ENCODE measurements at regions not wholly inside any gene's neighbourhood (a gene's known extent, or its start where the extent isn't known, plus 50 kb on each side); places are given as distances from the start of the nearest gene placed in this dataset.

DNA sequence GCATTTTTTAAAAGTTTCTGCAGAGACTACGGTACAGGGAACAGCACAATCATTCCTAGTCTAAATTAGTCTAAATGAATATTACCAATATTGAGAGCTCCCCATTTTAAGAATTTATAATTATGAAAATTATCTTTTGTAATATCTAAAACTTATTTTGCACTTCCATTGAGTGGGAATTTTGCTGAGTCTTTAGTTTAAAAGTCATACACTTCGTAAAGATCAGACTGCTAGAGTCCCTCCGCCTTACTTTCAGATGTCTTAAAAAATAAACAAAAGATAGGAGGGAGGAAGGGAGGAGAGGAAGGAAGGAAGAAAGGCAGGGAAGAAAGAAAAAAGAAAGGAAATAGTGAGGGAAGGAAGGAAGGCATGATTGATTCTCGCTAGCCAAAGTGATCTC lies 278.2 kb upstream of the PRDM1 start:
- no peaks in the 10 kb centered on the region for H3K36me3 Mint-ChIP-seq (ENCODE audit: low read depth)
- H2AFZ ChIP-seq: no peak overlapping the region
- TF ChIP-seq NANOG (IDR thresholded peaks at IDR 0.05; ENCODE audit: borderline replicate concordance) (no peak), ZNF331 (CRISPR knock-in tag; IDR thresholded peaks at IDR 0.05; ENCODE audit: low read depth) (no peak), EZH2 (IDR thresholded peaks at IDR 0.05; ENCODE audit: low read depth, unreplicated experiment) (no peak), POLR2AphosphoS5 (IDR thresholded peaks at IDR 0.05; ENCODE audit: low read depth) (no peak), STAT1 (IDR thresholded peaks at IDR 0.05; ENCODE audit: unreplicated experiment) (no peak), ZNF114 (CRISPR knock-in tag; IDR thresholded peaks at IDR 0.05) (no peak), CREB1 (CRISPR knock-in tag; IDR thresholded peaks at IDR 0.05; ENCODE audit: low read depth) (no peak), JUNB (IDR thresholded peaks at IDR 0.05; ENCODE audit: unreplicated experiment) (no peak), EZH2phosphoT487 (IDR thresholded peaks at IDR 0.05; ENCODE audit: unreplicated experiment) (no peak)
- TF ChIP-seq, protein P1, sequence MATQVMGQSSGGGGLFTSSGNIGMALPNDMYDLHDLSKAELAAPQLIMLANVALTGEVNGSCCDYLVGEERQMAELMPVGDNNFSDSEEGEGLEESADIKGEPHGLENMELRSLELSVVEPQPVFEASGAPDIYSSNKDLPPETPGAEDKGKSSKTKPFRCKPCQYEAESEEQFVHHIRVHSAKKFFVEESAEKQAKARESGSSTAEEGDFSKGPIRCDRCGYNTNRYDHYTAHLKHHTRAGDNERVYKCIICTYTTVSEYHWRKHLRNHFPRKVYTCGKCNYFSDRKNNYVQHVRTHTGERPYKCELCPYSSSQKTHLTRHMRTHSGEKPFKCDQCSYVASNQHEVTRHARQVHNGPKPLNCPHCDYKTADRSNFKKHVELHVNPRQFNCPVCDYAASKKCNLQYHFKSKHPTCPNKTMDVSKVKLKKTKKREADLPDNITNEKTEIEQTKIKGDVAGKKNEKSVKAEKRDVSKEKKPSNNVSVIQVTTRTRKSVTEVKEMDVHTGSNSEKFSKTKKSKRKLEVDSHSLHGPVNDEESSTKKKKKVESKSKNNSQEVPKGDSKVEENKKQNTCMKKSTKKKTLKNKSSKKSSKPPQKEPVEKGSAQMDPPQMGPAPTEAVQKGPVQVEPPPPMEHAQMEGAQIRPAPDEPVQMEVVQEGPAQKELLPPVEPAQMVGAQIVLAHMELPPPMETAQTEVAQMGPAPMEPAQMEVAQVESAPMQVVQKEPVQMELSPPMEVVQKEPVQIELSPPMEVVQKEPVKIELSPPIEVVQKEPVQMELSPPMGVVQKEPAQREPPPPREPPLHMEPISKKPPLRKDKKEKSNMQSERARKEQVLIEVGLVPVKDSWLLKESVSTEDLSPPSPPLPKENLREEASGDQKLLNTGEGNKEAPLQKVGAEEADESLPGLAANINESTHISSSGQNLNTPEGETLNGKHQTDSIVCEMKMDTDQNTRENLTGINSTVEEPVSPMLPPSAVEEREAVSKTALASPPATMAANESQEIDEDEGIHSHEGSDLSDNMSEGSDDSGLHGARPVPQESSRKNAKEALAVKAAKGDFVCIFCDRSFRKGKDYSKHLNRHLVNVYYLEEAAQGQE (IDR thresholded peaks at IDR 0.05; ENCODE audit: unreplicated experiment): no peak
- TF ChIP-seq, protein P2, sequence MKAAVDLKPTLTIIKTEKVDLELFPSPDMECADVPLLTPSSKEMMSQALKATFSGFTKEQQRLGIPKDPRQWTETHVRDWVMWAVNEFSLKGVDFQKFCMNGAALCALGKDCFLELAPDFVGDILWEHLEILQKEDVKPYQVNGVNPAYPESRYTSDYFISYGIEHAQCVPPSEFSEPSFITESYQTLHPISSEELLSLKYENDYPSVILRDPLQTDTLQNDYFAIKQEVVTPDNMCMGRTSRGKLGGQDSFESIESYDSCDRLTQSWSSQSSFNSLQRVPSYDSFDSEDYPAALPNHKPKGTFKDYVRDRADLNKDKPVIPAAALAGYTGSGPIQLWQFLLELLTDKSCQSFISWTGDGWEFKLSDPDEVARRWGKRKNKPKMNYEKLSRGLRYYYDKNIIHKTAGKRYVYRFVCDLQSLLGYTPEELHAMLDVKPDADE (IDR thresholded peaks at IDR 0.05): no peak
- TF ChIP-seq, protein P3, sequence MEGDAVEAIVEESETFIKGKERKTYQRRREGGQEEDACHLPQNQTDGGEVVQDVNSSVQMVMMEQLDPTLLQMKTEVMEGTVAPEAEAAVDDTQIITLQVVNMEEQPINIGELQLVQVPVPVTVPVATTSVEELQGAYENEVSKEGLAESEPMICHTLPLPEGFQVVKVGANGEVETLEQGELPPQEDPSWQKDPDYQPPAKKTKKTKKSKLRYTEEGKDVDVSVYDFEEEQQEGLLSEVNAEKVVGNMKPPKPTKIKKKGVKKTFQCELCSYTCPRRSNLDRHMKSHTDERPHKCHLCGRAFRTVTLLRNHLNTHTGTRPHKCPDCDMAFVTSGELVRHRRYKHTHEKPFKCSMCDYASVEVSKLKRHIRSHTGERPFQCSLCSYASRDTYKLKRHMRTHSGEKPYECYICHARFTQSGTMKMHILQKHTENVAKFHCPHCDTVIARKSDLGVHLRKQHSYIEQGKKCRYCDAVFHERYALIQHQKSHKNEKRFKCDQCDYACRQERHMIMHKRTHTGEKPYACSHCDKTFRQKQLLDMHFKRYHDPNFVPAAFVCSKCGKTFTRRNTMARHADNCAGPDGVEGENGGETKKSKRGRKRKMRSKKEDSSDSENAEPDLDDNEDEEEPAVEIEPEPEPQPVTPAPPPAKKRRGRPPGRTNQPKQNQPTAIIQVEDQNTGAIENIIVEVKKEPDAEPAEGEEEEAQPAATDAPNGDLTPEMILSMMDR (conservative IDR thresholded peaks at IDR 0.05; ENCODE audit: low read depth in 2 of 2): no peak
- TF ChIP-seq, protein P4, sequence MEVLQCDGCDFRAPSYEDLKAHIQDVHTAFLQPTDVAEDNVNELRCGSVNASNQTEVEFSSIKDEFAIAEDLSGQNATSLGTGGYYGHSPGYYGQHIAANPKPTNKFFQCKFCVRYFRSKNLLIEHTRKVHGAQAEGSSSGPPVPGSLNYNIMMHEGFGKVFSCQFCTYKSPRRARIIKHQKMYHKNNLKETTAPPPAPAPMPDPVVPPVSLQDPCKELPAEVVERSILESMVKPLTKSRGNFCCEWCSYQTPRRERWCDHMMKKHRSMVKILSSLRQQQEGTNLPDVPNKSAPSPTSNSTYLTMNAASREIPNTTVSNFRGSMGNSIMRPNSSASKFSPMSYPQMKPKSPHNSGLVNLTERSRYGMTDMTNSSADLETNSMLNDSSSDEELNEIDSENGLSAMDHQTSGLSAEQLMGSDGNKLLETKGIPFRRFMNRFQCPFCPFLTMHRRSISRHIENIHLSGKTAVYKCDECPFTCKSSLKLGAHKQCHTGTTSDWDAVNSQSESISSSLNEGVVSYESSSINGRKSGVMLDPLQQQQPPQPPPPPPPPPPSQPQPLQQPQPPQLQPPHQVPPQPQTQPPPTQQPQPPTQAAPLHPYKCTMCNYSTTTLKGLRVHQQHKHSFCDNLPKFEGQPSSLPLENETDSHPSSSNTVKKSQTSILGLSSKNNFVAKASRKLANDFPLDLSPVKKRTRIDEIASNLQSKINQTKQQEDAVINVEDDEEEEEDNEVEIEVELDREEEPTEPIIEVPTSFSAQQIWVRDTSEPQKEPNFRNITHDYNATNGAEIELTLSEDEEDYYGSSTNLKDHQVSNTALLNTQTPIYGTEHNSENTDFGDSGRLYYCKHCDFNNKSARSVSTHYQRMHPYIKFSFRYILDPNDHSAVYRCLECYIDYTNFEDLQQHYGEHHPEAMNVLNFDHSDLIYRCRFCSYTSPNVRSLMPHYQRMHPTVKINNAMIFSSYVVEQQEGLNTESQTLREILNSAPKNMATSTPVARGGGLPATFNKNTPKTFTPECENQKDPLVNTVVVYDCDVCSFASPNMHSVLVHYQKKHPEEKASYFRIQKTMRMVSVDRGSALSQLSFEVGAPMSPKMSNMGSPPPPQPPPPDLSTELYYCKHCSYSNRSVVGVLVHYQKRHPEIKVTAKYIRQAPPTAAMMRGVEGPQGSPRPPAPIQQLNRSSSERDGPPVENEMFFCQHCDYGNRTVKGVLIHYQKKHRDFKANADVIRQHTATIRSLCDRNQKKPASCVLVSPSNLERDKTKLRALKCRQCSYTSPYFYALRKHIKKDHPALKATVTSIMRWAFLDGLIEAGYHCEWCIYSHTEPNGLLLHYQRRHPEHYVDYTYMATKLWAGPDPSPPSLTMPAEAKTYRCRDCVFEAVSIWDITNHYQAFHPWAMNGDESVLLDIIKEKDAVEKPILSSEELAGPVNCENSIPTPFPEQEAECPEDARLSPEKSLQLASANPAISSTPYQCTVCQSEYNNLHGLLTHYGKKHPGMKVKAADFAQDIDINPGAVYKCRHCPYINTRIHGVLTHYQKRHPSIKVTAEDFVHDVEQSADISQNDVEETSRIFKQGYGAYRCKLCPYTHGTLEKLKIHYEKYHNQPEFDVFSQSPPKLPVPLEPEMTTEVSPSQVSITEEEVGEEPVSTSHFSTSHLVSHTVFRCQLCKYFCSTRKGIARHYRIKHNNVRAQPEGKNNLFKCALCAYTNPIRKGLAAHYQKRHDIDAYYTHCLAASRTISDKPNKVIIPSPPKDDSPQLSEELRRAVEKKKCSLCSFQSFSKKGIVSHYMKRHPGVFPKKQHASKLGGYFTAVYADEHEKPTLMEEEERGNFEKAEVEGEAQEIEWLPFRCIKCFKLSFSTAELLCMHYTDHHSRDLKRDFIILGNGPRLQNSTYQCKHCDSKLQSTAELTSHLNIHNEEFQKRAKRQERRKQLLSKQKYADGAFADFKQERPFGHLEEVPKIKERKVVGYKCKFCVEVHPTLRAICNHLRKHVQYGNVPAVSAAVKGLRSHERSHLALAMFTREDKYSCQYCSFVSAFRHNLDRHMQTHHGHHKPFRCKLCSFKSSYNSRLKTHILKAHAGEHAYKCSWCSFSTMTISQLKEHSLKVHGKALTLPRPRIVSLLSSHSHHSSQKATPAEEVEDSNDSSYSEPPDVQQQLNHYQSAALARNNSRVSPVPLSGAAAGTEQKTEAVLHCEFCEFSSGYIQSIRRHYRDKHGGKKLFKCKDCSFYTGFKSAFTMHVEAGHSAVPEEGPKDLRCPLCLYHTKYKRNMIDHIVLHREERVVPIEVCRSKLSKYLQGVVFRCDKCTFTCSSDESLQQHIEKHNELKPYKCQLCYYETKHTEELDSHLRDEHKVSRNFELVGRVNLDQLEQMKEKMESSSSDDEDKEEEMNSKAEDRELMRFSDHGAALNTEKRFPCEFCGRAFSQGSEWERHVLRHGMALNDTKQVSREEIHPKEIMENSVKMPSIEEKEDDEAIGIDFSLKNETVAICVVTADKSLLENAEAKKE (CRISPR knock-in tag; IDR thresholded peaks at IDR 0.05): no peak

More for the DNA sequence above, 278.2 kb upstream of the PRDM1 start:
- Histone ChIP-seq H3K27me3 (ENCODE audit: insufficient read depth) (no peaks in the 10 kb centered on the region), H3K4me3 (no peak overlapping the region), H3K36me3 (ENCODE audit: insufficient read depth) (no peaks in the 10 kb centered on the region), H3K27ac (ENCODE audit: low read depth) (no peak overlapping the region), H3K9me2 (ENCODE audit: insufficient read depth) (peaks cover 14% of the 10 kb centered on the region; the same call in 1 of the 2 replicates), H3K79me2 (replicated peaks; ENCODE audit: insufficient read depth) (no peaks in the 10 kb centered on the region), H3K4me2 (no peak overlapping the region), H3K4me1 (ENCODE audit: insufficient read depth) (peaks cover 9% of the 10 kb centered on the region; the same call in 1 of the 2 replicates), H4K20me1 (replicated peaks; ENCODE audit: insufficient read depth) (no peaks in the 10 kb centered on the region), H3F3A (replicated peaks; ENCODE audit: low read depth) (no peaks in the 10 kb centered on the region)
- Mint-ChIP-seq H3K4me3 (no peak overlapping the region), H3K9me3 (no peaks in the 10 kb centered on the region), H3K27ac (no peak overlapping the region), H3K27me3 (ENCODE audit: insufficient read depth, low read depth, poor library complexity) (peaks cover 4% of the 10 kb centered on the region), H3K4me1 (peaks cover 11% of the 10 kb centered on the region)
- no peak for DNase-seq (ENCODE audit: low spot score)
- no peak for ATAC-seq
